LNCAP (cell line): ENCODE measurements at regions not wholly inside any gene's neighbourhood (a gene's known extent, or its start where the extent isn't known, plus 50 kb on each side); places are given as distances from the start of the nearest gene placed in this dataset.

Experiments
- TF ChIP-seq, protein P1 (sequence below): fragments of 450-650 bp; IDR thresholded peaks from 2 replicates; pipeline ENCODE4 v1.5.1; 2017; ENCODE audit warnings: mild to moderate bottlenecking

DNA sequence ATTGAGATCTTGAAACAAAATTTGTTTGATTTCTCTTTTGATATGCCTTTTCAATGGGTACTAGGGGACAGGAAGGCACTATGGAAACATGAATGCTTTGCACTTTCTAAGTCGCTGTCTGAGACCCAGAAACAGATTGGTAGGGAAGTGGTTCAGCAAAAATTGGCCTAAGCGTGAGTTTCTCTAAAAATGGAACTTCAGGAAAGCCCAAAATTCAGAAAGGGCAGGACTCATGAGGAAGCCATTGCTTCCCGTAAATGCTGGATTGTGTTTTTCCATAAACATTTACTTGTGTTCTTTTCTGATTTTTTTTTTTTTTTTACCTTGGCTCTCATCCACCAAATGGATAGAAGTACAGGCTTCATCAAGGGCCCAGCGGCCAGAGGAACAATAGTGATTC lies 123.7 kb upstream of the ATP1B1 start:
- TF ChIP-seq, protein P1, sequence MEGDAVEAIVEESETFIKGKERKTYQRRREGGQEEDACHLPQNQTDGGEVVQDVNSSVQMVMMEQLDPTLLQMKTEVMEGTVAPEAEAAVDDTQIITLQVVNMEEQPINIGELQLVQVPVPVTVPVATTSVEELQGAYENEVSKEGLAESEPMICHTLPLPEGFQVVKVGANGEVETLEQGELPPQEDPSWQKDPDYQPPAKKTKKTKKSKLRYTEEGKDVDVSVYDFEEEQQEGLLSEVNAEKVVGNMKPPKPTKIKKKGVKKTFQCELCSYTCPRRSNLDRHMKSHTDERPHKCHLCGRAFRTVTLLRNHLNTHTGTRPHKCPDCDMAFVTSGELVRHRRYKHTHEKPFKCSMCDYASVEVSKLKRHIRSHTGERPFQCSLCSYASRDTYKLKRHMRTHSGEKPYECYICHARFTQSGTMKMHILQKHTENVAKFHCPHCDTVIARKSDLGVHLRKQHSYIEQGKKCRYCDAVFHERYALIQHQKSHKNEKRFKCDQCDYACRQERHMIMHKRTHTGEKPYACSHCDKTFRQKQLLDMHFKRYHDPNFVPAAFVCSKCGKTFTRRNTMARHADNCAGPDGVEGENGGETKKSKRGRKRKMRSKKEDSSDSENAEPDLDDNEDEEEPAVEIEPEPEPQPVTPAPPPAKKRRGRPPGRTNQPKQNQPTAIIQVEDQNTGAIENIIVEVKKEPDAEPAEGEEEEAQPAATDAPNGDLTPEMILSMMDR: no peak

DNA sequence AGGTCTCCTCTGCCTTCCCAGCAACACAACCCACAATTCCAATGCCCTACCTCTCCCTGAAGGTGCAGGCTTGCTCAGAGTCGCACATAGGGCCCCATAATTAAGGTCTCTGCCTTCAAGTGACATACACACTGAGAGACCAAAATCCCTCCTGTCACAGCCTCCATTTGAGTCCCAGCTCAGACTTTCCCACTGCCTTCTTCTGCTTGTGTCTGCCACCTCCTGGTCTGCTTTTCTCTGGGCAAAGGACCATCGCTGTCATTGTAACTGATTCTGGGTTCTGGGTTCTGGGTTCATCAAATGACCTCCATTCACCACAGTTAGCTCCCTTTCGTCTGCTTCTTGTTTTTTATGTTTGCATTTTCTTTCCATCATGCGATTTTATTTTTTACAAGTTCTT lies 119.2 kb upstream of the ATP1B1 start:
- TF ChIP-seq, protein P1: no peak

DNA sequence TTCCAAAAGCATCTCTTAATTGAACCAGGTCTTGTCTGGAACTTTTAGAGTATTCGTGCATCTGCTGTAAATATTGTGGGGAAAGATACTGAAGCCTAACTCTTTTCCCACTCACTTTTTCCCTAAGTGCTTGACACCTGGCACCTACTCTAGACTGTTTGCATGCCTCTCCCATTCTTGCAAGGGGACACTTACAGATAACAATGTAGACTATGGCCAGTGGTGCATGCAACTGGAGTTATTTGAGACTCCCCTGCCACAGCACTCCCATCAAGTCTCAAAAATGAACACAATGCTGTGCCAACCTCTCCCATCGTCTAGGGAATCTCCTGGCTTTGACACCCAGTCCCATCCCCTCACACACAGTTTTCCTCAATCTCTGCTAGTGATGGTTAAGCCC lies 118.6 kb upstream of the ATP1B1 start:
- TF ChIP-seq, protein P1: no peak

DNA sequence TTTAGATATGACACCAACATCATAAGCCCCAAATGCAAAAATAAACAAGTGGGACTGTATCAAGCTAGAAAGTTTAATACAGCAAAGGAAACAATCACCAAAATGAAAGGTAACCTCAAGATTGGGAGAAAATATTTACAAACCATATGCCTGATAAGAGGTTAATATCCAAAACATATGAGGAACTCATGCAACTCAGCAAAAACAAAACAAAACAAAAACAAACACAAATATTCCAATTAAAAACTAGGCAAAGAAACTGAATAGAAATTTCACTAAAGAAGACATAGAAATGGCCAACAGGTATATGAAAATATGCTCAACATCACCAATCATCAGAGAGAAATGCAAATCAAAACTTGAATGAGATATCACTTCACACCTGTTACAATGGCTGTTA lies 116.5 kb upstream of the ATP1B1 start:
- TF ChIP-seq, protein P1: no peak

DNA sequence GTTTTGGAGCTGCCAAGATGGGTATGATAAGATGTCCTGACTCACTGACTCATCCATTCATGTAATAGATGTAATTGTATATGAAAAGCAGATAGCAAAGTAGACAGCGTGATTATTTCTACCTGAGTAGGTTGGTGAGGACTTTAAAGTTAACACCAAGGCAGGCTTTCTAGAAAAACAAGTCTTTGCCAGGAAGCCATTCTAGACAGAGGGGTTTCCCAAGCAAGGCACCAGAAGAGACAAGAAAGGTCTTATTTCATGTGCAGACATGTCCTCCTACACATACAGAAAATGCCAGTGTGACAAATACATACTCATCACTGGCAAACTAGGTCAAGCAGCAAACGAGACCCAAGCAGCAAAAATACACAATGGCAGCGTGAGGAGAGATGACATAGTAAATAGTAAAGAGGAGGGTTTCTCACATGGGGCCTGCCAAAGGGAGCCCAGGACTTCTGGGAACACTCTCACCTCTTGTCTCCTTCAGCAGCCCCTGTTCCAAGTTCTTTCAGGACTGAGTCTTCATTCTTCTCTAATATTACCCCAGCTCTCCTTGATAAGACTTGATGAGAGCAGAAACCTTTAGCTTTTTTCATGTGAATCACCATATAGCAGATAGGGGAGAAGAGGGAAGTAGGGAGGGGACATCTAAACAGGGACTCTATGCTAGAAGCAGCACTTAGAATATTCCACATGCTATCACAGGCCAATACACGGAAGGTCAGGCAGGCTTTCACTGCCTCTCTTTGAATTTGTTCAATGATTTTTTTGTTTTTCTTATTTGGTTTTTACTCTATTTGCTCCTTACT lies 114.6 kb upstream of the ATP1B1 start:
- TF ChIP-seq, protein P1: no peak

DNA sequence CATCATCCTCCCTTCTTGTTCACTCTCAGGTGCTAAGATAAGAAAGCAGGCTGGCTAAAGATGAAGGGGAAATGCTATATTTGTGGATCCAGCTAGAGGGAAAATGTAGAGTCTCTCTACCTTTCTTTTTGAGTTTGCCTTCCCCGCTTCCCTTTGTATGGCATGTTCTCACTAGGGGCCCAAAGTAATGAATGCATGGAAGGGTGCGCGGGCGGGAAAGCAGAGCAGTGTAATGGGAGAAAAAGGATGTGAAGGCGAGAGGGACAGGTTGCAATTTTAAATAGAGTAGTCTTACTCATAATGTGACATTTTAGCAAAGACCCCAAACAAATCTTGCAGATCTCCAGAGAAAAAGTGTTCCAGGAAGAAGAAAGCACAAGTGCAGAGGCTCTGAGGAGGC lies 105.1 kb upstream of the ATP1B1 start:
- TF ChIP-seq, protein P1: no peak

DNA sequence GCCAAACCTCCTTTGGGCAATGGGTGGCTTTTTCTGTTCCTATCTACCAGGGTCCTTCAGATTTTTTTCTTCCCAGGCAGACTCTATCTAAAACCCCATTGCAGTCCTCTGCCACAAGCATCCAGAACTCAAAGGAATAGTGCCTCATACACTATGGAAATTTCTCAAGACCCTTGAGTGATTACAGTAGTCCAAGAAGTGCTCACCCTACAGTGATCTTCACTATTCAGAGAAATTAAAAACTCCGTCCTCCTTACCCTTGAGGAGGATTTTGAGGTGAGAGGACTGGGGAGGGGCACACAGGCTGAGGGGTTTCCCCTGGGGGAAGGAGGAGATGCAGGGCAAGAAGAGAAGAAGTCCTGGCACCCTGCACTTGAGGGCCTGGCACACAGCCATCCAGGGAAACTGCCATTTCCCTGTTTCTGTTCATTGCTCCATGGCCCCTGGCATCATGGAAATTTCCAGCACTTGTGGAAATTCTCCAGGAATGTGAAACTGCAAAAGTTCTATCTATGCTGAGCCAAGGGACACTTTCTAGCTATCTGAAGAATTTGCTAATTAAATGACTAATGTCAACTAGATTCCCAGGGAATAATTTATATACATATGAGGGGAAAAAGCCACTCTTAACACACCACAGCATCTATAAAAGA lies 102.5 kb upstream of the ATP1B1 start:
- TF ChIP-seq, protein P1: no peak
